Tibial artery (tissue), 4 donors: ENCODE measurements at regions not wholly inside any gene's neighbourhood (a gene's known extent, or its start where the extent isn't known, plus 50 kb on each side); places are given as distances from the start of the nearest gene placed in this dataset.

Experiments
- DNase-seq, 2 donors: peaks; one replicate each; pipeline ENCODE4 v3.0.0-alpha.2; 2019
- H3K27ac ChIP-seq, 2 donors: fragments of 200-600 bp; sonication (generic) in 1 of 2; 1 replicate in 1 of 2; 2 replicates in 1 of 2; pipeline ENCODE4 v1.5.1; 2018 to 2019; ENCODE audit warnings: mild to moderate bottlenecking in 1 of 2
- H3K27me3 ChIP-seq, 2 donors: fragments of 200-600 bp; sonication (generic) in 1 of 2; one replicate each; pipeline versions ENCODE4 v1.5.1 to v1.6.0; 2016 to 2019
- H3K36me3 ChIP-seq, 3 donors: fragments of 200-600 bp; sonication (generic) in 2 of 3; one replicate each; pipeline ENCODE4 v1.5.1; 2016 to 2019; ENCODE audit warnings: mild to moderate bottlenecking in 2 of 3
- H3K4me1 ChIP-seq, 4 donors: fragments of 200-600 bp; sonication (generic) in 2 of 4; 1 replicate in 3 of 4; 2 replicates in 1 of 4; pipeline ENCODE4 v1.5.1; 2016 to 2019
- H3K4me3 ChIP-seq, 2 donors: fragments of 200-600 bp; sonication (generic) in 1 of 2; 1 replicate in 1 of 2; 2 replicates in 1 of 2; pipeline ENCODE4 v1.5.1; 2018 to 2019; ENCODE audit warnings: mild to moderate bottlenecking in 2 of 2
- H3K9me3 ChIP-seq, 3 donors: fragments of 200-600 bp; sonication (generic) in 1 of 3; one replicate each; pipeline ENCODE4 v1.5.1; 2016 to 2019
- intact Hi-C: fragments of 100-400 bp; cut with DNase I; formaldehyde crosslinking; loops from one replicate; pipeline ENCODE4 v1.15.0; 2023; ENCODE audit warnings: low total_unique reads
- TF ChIP-seq, protein P1 (sequence below), 2 experiments: fragments of 200-600 bp in 1 of 2; fragments of 450-650 bp in 1 of 2; IDR thresholded peaks; one replicate each; pipeline ENCODE4 v1.5.1; 2017 to 2019; ENCODE audit warnings: antibody characterized with exemption in 2 of 2, mild to moderate bottlenecking in 1 of 2, moderate library complexity in 1 of 2

DNA sequence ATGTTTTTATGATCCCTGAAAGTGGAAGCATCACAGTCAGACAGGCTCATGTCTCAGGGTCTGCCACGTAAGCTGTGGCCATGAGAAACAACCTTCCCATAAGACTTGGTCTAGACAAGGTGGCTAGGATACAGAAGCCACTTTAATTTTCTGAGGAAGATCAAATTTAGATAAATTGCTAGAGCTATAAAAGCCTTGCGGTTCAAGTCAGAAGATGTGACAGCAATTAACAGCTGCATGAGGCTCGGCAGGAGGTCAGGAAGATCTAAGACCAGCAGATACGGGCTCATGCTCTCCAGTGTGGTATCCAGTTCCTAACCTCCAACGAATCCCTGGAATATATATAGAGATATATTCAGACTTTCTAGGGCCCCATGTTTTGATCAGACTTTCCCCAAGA lies 577.1 kb downstream of the PLPP3 start:
- TF ChIP-seq, protein P1, sequence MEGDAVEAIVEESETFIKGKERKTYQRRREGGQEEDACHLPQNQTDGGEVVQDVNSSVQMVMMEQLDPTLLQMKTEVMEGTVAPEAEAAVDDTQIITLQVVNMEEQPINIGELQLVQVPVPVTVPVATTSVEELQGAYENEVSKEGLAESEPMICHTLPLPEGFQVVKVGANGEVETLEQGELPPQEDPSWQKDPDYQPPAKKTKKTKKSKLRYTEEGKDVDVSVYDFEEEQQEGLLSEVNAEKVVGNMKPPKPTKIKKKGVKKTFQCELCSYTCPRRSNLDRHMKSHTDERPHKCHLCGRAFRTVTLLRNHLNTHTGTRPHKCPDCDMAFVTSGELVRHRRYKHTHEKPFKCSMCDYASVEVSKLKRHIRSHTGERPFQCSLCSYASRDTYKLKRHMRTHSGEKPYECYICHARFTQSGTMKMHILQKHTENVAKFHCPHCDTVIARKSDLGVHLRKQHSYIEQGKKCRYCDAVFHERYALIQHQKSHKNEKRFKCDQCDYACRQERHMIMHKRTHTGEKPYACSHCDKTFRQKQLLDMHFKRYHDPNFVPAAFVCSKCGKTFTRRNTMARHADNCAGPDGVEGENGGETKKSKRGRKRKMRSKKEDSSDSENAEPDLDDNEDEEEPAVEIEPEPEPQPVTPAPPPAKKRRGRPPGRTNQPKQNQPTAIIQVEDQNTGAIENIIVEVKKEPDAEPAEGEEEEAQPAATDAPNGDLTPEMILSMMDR (IDR thresholded peaks at IDR 0.05): no peak
- Histone ChIP-seq H3K27ac (no peak overlapping the region), H3K9me3 (no peaks in the 10 kb centered on the region), H3K36me3 (no peaks in the 10 kb centered on the region), H3K4me1 (no peaks in the 10 kb centered on the region), H3K27me3 (no peaks in the 10 kb centered on the region), H3K4me3 (no peak overlapping the region)
- DNase-seq: no peak
- intact Hi-C loops: no loop called here

DNA sequence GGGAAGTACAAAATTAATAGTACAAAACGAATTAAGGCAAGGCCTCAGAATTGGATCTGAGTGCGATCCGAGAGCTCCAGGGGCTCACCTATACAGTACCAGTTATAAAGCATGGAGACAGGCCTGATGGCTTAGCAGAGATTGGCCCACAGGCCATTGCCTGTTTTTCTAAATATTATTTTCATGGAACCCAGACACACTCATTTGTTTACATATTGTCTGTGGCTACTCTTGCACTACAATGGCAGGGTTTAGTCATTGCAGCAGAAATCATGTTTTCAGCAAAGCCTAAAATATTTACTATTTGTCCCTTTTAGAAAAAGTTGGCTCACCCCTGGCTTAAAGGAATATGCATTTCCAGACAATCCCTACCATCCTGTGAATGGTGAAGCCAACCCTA lies 578.9 kb downstream of the PLPP3 start:
- Histone ChIP-seq H3K27ac (no peak overlapping the region), H3K4me1 (no peaks in the 10 kb centered on the region), H3K4me3 (no peak overlapping the region), H3K27me3 (no peaks in the 10 kb centered on the region), H3K36me3 (no peaks in the 10 kb centered on the region), H3K9me3 (peaks cover 0 to 1% (median 0%) of the 10 kb centered on the region in 3 donors)
- TF ChIP-seq, protein P1 (IDR thresholded peaks at IDR 0.05): no peak
- intact Hi-C loops: no loop called here
- no peak for DNase-seq

DNA sequence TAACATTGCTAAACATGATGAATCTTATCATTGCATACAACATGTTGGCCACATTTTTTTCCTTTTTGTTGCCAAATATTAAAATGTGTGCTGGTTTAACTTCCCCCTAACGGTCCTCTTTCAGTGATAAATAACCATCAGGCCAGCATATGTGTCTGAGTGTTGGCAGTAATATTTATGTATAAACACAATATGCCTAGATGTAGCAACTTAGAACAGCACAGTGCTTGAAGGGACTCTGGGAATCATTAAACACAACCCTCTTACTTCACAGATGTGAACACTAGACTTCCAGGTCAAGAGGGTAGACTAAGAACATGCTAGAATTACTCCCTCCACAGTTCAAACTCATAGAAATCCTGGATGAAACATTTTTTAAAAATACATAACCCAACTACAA lies 581.8 kb downstream of the PLPP3 start:
- no peak for DNase-seq
- Histone ChIP-seq H3K4me1 (no peaks in the 10 kb centered on the region), H3K27ac (no peak overlapping the region), H3K36me3 (no peaks in the 10 kb centered on the region), H3K27me3 (no peaks in the 10 kb centered on the region), H3K9me3 (peaks cover 0 to 7% (median 0%) of the 10 kb centered on the region in 3 donors), H3K4me3 (no peak overlapping the region)
- TF ChIP-seq, protein P1 (IDR thresholded peaks at IDR 0.05): no peak
- intact Hi-C loops: no loop called here

DNA sequence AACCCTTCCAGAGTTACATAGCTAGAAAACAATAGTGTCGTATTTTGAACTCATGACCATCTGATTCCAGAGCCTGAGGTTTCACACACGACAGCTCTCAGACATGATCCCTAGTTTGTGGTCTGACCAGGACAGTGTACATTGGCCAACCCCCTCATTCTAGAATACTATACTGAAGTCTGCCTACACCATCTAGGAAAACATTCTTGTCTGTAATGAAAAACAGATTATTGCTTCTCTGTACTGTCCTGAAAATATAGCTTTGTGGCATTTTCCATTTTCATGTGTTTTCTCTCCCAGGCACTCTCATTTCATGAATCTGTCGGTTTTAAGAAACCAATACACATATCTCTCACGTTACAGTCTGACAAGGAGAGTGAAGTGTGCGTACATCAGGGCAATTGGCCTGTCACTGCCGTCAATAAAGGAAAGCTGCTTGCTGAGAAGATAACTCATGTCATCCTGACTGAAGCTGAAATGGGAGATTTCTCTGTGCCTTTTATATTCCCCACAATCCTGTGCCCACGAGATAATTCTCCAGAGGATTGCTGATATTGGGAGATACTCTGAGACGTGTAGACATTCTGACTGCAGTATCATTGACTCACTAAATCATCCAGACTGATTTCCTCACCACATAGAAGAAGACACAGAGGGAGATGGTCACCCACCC lies 585.6 kb downstream of the PLPP3 start:
- Histone ChIP-seq H3K4me3 (no peak overlapping the region), H3K27ac (no peak overlapping the region), H3K27me3 (no peaks in the 10 kb centered on the region), H3K36me3 (no peaks in the 10 kb centered on the region), H3K4me1 (peaks cover 0 to 33% (median under 1%) of the 10 kb centered on the region in 4 donors), H3K9me3 (peaks cover 0 to 7% (median 0%) of the 10 kb centered on the region in 3 donors)
- DNase-seq: no peak
- intact Hi-C loops: no loop called here
- TF ChIP-seq, protein P1 (IDR thresholded peaks at IDR 0.05): no peak

DNA sequence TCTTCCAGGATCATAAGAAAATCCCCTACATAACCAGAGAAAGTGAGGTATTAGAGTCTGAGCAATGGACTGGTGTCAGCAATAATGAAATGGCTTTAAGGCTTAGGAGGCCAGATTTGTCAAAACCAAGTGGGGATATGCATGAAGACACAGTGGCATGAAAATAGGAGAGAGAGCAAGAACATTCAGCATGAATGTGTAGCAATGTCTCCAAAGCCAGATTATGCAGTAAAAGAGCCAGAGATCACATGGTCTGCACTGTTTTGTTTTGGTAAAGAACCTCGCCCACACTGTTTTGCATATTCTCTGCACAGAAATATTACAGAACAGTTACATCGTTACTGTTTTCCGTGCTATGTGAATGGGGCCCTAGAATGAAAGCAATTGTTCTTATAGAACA lies 589.4 kb downstream of the PLPP3 start:
- no peak for DNase-seq
- H3K36me3 ChIP-seq: no peaks in the 10 kb centered on the region
- peak overlapping the region in 1 of 2 donors; percentile 54 for H3K27ac ChIP-seq
- H3K27me3 ChIP-seq: no peaks in the 10 kb centered on the region
- no peak overlapping the region for H3K4me3 ChIP-seq
- peaks cover 0 to 67% (median 22%) of the 10 kb centered on the region in 4 donors for H3K4me1 ChIP-seq
- intact Hi-C loops: no loop called here
- TF ChIP-seq, protein P1 (IDR thresholded peaks at IDR 0.05): no peak
- H3K9me3 ChIP-seq: peaks cover 0 to 2% (median 0%) of the 10 kb centered on the region in 3 donors
